ENCODE measurements at regions not wholly inside any gene's neighbourhood (a gene's known extent, or its start where the extent isn't known, plus 50 kb on each side); places are given as distances from the start of the nearest gene placed in this dataset.

- DNase-seq, result no peak
Measured at GRCh38 chr4:33316578-33316977, 2596.4 kb downstream of the PCDH7 start.

DNA sequence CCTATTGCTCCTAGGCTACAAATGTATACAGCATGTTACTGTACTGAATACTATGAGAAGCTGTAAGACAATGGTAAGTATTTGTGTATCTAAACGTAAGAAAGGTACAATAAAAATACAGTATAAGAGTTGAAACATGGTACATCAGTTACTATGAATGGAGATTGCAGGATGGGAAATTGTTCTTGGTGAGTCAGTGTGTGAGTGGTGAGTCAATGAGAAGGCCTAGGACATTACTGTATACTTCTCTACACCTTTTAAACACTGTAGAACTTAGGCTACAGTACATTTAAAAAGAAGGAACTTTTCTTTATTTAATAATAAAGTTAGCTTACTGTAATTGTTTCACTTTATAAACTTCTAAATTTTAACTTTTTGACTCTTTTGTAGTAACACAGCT is 2603.2 kb downstream of the PCDH7 start:
- DNase-seq, result no peak

DNA sequence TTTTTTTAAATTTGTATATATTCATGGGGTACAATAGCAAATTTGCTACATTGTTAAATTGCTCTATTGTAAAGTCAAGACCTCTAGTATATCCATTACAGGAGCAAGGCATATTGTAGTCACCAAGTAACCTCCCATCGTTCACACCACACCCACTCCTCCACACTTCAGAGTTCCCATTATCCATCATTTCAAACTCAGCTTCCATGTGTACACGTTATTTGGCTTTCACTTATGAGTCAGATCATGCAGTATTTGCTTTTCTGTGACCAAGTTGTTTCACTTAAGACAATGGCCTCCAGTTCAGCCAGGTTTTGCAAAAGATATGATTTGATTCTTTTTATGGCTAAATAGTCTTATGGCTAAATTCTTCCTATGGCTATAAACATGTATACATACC is 2614.2 kb downstream of the PCDH7 start:
- DNase-seq, result no peak

DNA sequence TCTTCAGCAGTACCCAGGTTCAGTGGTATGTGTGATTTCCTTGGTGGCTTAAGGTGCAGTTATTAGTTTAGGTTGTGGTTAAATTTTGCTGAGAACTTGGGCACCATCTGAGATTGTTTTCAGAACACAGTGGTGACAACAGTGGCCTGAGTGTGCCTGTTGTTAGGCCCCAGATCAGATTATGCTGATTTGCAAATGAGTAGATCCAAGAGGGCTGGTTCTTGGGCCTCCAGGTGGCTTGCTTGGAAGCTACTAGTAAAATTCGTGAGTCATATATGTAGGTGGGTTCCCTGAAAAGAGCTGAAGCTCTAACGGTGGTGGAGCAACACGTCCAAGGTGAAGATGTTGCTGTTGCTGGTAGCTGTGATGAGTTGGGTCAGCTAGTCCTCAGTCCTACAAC is 2619.6 kb downstream of the PCDH7 start:
- DNase-seq, result no peak

DNA sequence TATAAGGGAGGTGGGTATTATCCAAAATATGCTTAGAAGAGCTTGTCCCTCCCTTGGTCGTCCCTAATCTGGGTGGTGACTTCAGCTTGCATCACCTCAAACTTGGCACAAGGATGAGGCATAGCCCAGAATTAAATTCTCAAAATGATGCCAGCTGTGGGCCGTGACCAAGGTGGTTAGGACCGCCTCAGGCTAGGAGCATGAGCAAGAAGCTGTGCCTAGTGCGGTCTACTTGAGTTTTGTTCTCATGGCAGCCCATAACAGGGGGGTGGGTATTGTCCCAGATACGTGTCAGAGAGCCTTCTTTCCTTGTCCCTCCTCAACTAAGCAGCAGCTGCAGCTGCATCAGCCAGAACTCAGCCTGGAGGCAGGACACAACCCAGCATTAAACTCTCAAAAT is 2620.0 kb downstream of the PCDH7 start:
- no peak for DNase-seq

- DNase-seq, result no peak
Measured at GRCh38 chr4:33349376-33349775, 2629.2 kb downstream of the PCDH7 start.

- DNase-seq, result peak; percentile 20
Measured at GRCh38 chr4:33357121-33357520, 2637.0 kb downstream of the PCDH7 start.

DNA sequence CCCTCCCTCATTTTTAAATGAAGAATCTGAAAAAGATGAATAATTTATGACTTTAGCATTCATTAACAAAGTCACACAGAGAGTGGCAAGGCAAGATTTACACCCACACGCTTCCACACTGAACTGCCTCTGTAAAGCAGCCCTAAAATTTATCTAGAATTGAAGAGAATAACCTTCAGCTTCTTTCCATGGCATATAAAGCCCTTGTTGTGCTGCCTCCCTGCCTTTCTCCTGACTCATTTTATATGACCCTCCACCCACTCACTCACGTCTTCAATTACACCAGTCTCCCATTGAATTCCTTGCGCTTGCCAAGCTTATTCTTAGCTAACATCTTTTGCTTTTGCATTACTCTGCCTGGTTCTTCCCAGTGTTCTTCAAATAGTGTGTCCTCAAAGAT is 2649.3 kb downstream of the PCDH7 start:
- DNase-seq, result no peak

GRCh38 chr4:33381816-33382215 is 2661.6 kb downstream of the PCDH7 start:
- peak; percentile 43 for DNase-seq

GRCh38 chr4:33386764-33387163 is 2666.6 kb downstream of the PCDH7 start:
- DNase-seq, result no peak

DNA sequence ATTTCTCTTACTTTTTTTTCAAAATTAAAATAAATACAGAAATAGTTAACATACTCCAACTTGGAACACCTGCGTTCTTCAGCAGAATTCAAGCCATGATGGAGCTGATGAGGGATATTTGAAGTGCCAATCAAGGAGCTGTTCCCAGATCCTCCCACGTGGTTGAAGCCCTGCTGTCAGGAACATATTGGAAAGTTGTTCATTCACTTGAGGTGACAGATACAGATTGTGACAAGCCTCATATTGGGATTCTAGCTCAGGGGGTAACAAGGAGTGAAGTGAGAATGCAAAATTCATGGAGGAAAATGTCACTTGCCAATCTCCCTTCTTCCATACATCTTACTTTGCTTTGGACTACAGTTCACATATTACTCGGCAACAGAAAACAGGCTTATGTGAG is 2670.8 kb downstream of the PCDH7 start:
- no peak for DNase-seq

- peak; percentile 25 for DNase-seq
Measured at GRCh38 chr4:33395731-33396485, 2675.7 kb downstream of the PCDH7 start.

DNA sequence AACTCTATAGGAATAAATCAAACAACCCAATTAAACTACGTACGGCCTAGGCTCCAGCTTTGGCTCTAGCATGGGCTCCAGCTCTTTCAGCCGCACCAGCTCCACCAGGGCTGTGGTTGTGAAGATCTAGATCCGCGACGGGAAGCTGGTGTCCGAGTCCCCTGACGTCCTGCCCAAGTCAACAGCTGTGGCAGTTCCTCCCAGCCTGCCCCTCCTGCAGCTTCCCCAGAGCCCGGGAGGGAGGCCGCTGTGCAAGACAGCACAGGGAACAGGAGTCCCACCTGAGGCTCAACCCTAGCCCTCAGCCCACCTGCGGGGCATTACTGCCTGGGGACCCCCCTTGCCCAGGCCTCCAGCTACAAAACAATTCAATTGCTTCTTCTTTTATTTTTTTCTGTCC is 2680.3 kb downstream of the PCDH7 start:
- no peak for DNase-seq

DNA sequence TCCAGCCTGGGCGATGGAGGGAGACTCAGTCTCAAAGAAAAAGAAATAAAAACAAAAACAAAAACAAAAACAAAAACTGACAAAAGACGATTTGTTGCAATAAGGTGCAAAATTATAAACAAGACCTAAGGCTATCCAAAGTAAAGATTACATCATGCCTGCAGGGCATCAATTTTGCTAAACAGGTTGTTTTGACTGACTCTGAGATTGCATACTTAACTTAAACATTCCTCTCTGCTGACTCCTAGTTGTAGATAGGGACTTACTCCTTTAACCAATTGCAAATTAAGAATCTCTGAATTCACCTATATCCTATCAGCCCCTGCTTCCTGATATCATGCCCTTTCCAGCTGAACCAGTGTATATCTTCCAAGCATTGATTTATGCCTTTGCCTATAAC is 2687.3 kb downstream of the PCDH7 start:
- no peak for DNase-seq

DNA sequence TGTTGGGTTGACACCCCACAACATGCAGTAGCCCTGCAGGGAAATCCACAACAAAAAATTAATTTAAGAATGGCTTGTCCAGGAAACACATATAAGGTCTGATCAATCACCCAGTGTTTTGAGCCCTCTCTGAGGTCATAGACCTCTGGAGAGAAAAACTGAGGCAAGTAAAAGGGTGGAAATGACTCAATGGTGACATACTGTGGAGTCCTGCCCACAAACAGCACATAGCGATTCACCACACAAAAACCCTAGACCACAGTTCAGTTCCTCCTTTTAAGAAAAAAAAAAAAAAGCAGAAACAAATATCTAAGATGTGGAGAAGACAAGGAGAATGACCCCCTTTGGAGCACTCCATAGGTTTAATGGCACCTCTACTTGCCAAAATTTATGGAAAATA is 2691.0 kb downstream of the PCDH7 start:
- no peak for DNase-seq

- DNase-seq, result no peak
Measured at GRCh38 chr4:33421887-33422286, 2701.7 kb downstream of the PCDH7 start.

GRCh38 chr4:33422656-33423055 is 2702.5 kb downstream of the PCDH7 start:
- DNase-seq, result no peak

GRCh38 chr4:33425936-33426335 is 2705.8 kb downstream of the PCDH7 start:
- no peak for DNase-seq

GRCh38 chr4:33427676-33428075 is 2707.5 kb downstream of the PCDH7 start:
- no peak for DNase-seq

GRCh38 chr4:33429971-33430370 is 2709.8 kb downstream of the PCDH7 start:
- DNase-seq, result no peak

DNA sequence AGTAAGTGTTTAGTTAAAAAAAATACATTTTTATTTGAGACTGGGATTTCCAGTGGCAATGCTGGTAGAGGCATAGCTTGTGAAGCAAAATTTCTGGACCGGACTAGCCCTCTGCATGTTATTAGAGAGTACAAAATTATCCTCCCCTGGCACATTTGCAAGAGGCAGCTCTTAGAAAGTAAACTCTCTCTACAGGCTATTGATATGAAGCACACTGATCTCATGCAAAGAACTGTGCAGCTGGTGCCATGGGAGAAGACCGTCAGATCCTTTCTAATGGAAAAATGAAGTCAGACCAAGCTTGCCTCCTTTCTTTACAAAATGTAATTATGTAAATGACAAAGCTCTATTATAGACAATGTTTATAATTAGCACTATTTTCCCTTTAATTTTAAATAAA is 2717.2 kb downstream of the PCDH7 start:
- no peak for DNase-seq

DNA sequence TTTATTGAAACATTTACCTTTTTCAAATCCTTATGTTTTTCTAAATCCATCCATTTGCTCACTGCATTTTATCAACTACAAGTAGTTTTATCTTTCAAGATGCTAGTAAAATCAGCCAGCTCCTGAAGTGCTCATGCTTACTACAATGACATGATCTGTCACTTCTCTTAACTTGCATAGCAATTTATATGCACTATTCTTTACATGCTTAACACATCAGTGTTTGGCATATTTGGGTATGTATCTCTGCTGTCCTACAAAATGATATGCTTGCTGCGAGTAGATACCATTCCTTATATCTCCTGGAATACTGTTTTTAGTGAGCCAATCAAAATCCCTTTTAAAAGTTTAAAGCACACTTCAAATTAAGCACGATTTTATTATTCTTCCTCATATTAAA is 2726.8 kb downstream of the PCDH7 start:
- no peak for DNase-seq

GRCh38 chr4:33448948-33449347 is 2728.8 kb downstream of the PCDH7 start:
- no peak for DNase-seq

DNA sequence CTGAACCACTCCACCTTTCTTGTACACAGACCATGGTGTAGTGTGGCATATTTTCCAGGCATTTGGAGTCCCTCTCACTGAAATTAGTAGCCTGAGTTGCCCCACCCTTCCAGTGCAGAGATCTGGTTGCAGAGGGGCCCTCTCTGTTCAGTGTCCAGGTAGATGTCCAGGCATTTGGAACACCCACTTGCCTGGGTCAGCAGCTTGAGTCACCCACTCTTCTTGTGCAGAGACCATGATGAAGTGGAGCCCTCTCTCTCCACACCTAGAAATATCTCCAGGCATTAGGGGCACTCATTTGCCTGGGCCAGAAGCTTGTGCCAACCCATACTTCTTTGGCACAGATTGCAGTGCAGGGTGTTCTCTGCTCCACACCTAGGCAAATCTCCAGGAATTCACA is 2733.3 kb downstream of the PCDH7 start:
- DNase-seq, result no peak

DNA sequence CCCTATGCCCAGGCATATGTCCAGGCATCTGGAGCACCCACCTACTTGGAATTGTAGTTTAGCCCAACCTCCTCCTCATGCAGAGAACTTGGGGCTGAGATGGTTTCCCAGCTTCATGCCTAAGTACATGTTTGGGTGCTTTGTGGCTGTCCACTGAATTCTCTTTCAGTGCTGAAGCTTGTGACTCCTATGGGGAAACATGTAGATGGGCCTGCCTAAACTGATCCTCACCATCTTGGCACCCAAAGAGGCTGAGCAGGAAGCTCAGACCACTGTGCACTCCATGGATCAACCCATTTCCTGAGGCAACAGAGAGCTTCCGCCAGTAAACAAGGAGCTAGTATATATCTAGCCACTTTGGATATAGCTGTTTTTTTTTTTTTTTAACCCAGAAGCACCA is 2733.7 kb downstream of the PCDH7 start:
- no peak for DNase-seq

DNA sequence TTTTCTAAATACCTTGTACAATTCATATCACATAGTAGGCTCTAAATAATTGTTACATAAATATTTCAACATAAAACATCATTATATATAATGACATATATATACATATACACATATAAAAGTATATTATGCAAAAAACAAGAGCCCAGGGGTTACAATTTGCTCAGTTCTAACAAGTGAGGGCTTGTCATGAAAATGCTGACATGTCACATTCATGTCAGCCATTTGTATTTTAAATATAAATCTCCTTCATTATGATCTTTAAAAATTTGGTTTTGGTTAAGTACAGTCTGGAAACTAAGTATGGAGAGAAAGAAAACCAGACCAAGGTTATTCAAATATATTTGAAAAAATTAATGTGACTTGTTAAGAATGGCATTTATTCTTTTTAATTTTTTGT is 2745.4 kb downstream of the PCDH7 start:
- no peak for DNase-seq

Measured in NCI-H2029 (cell line).